IPS-15b (cell line): ENCODE measurements at regions not wholly inside any gene's neighbourhood (a gene's known extent, or its start where the extent isn't known, plus 50 kb on each side); places are given as distances from the start of the nearest gene placed in this dataset.

ENCODE experiments used
- H3K27me3 ChIP-seq: one replicate; pipeline ENCODE4 v1.6.1; 2013; ENCODE audit warnings: low read length; ENCODE audit not compliant: control insufficient read depth, insufficient read depth
- H3K36me3 ChIP-seq: one replicate; pipeline ENCODE4 v1.6.1; 2013; ENCODE audit warnings: low read length; ENCODE audit not compliant: control insufficient read depth, insufficient read depth
- H3K4me1 ChIP-seq: one replicate; pipeline ENCODE4 v1.6.1; 2013; ENCODE audit warnings: mild to moderate bottlenecking, low read length; ENCODE audit not compliant: control insufficient read depth, insufficient read depth
- H3K4me3 ChIP-seq: one replicate; pipeline ENCODE4 v1.5.1; 2013; ENCODE audit warnings: low read depth, low read length
- H3K9ac ChIP-seq: one replicate; pipeline ENCODE4 v1.6.1; 2013; ENCODE audit warnings: low read depth, mild to moderate bottlenecking, low read length
- H3K9me3 ChIP-seq: one replicate; pipeline ENCODE4 v1.6.1; 2013; ENCODE audit warnings: mild to moderate bottlenecking, low read length; ENCODE audit not compliant: control insufficient read depth, insufficient read depth

DNA sequence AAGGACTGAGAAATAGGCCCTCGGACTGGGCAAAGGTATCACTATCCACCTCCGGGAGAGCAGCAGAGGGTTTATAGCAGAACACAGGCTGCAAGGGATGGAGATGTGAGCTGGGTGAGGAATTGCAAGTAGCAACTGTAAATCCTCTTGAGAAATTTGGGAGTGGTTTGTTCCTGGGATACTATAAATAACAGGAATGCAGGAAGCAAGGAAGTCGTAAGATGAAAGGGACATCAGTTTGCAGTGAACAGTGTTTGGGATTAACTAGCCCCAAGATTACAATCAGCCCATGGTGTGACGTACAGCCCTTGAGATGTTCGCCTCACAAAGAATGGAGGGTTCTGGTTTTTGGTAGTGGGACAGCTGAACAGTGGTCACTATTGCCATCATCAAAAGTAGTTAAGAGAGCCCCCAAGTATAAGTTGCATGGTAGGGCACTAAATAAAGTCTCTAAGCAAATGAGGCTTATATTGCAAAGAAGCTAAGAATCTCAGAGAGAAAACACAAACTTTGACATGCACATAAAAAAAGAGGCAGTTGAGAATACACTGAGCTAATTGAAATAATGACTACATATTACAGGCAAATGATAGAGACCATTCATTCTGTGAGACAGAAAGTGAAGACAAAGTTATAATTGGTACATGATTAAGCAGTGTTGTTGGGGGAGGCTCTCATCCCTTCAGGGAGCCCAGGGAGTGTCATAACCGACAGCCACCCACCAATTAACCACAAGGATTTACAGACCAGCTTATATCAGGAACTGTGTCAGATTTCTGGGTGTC, 362.5 kb upstream of the ACVR2A start:
- Histone ChIP-seq H3K4me1 (peaks cover 15% of the 10 kb centered on the region), H3K4me3 (no peak overlapping the region), H3K9ac (no peak overlapping the region), H3K27me3 (no peaks in the 10 kb centered on the region), H3K9me3 (no peaks in the 10 kb centered on the region), H3K36me3 (no peaks in the 10 kb centered on the region)

DNA sequence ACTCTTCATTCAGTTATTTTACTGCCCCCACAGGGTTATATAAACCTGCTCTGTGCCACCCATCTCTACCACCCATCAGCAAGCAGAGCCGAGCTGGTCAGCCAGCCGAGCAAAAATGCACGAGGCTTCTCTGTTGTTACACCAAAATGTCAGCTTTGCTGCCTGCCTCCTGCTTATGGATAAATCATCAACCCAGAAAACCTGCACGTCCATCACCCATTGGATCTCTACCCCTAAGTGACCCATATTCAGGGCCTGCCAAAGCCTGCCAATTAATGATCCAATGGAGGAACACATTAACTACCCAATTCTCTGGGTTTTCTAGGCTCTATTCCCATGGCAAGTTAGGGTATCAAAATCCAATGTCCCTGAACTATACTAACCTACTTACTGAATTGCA, 365.5 kb upstream of the ACVR2A start:
- H3K27me3 ChIP-seq: no peaks in the 10 kb centered on the region
- no peaks in the 10 kb centered on the region for H3K36me3 ChIP-seq
- H3K4me1 ChIP-seq: no peaks in the 10 kb centered on the region
- no peaks in the 10 kb centered on the region for H3K9me3 ChIP-seq
- no peak overlapping the region for H3K4me3 ChIP-seq
- H3K9ac ChIP-seq: no peak overlapping the region

DNA sequence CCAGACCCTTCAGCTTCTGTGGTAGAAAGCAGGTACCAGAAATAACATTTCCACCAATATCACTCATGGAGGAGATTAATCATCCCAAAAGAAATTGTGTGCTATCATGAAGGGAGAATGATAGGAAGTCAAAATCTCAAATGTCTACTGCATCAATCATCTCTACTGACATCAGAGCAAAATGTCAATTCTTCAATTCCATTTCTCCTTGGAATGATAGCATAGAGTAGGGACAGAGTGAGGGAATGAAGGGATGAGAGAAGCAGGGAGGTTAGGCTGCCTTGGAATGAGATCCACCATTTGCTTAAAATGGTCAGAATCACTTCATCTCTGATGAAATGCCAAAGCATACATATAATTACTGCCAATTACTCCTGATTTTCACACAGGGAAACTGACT, 371.8 kb upstream of the ACVR2A start:
- Histone ChIP-seq H3K9me3 (no peaks in the 10 kb centered on the region), H3K4me3 (no peak overlapping the region), H3K36me3 (no peaks in the 10 kb centered on the region), H3K9ac (no peak overlapping the region), H3K4me1 (peaks cover 19% of the 10 kb centered on the region), H3K27me3 (no peaks in the 10 kb centered on the region)

DNA sequence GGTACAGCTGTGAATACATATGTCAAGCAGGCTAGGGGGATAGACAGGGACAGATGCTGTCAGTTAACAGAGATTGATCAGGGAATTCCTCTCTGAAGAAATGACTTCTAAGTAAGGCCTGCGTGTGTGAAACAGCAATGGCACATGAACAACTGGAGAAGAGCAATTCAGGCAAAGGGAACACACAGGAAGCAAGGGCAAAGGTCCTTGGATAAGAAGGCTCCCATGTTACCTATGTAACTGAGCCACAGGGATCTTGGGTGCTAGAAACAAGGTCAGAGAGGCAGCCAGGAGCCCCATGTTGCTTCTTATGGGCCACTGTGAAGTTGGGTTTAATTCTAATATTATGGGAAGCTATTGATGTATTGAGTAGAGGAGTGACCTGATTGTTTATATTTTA, 373.7 kb upstream of the ACVR2A start:
- Histone ChIP-seq H3K9me3 (no peaks in the 10 kb centered on the region), H3K4me3 (no peak overlapping the region), H3K9ac (no peak overlapping the region), H3K36me3 (no peaks in the 10 kb centered on the region), H3K4me1 (peaks cover 19% of the 10 kb centered on the region), H3K27me3 (no peaks in the 10 kb centered on the region)

DNA sequence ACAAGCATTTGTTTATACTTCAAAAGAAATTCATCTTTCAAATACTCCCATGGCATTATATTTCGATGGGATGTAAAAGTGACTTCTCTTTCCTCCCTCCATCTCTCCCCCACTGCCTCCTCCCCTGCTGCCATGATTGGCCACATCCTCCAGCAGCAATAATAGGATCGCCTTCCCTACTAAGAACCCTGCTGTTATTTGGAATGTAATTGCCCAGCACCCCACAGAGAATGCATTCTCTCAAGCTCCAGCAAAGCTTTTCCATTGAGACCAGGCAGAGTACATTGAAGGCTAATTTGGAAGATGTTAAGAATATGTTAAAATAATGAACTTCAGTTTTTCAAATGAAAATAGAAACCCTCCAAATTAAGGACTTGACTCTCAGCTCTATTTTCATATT, 375.4 kb upstream of the ACVR2A start:
- no peaks in the 10 kb centered on the region for H3K27me3 ChIP-seq
- no peaks in the 10 kb centered on the region for H3K9me3 ChIP-seq
- peak overlapping the region; percentile 5 for H3K4me3 ChIP-seq
- H3K4me1 ChIP-seq: peaks cover 19% of the 10 kb centered on the region
- H3K36me3 ChIP-seq: no peaks in the 10 kb centered on the region
- no peak overlapping the region for H3K9ac ChIP-seq

DNA sequence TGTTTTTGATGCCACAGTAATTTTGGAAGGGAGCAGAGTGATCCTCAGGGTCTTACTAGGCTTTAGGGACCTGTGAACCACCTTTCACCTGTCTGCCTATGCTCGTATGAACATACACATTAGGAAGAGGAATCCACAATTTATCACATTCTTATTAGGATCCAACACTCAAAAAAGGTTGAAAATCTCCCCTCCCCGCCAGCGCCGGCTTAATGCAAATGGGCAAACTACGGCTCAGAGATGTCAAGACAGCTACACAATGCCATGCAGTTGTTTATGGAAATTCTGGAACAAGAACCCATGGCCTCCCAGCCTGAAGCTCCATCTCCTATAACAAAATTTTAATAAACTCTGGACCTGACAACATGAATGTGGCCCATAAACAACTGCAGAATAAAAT, 375.9 kb upstream of the ACVR2A start:
- Histone ChIP-seq H3K9me3 (no peaks in the 10 kb centered on the region), H3K4me1 (peaks cover 19% of the 10 kb centered on the region), H3K36me3 (no peaks in the 10 kb centered on the region), H3K9ac (no peak overlapping the region), H3K4me3 (peak overlapping the region; percentile 5), H3K27me3 (no peaks in the 10 kb centered on the region)

DNA sequence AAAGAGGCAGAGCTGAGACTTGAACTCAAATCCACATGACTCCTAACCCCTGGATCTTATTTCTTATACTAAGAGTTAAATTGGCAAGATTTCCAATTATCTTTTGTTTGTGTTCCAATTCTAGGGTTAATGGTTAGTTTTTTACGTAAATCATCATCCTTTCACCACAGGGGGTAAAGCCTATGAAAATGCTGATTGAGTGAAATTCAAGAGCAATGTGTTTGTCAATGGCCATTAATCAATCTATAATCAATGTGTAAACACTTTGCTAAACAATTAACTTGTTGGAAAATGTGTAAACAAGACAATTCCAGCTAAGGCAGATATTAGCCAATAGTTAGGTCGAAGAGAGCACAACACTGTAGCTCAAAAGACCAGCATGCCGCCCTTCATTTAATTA, 376.5 kb upstream of the ACVR2A start:
- Histone ChIP-seq H3K4me1 (peaks cover 19% of the 10 kb centered on the region), H3K36me3 (no peaks in the 10 kb centered on the region), H3K4me3 (no peak overlapping the region), H3K9me3 (no peaks in the 10 kb centered on the region), H3K27me3 (no peaks in the 10 kb centered on the region), H3K9ac (no peak overlapping the region)

DNA sequence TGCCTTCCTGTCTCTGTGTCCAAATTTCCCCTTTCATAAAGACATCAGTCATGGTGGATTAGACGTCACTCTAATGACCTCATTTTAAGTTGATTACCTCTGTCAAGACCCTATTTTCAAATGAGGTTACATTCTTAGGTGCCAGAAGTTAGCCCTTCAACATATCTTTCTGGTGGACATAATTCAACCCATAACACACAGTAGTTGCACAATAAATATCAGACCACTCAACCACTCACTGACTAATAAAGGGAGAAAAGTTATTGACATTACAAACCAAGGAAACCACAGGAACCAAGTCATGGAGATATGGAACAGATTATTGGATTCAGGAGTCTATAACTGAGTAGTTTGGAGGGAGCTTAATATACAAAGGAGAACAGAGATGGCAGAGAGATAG, 377.4 kb upstream of the ACVR2A start:
- H3K9me3 ChIP-seq: no peaks in the 10 kb centered on the region
- no peak overlapping the region for H3K4me3 ChIP-seq
- H3K4me1 ChIP-seq: peaks cover 19% of the 10 kb centered on the region
- H3K27me3 ChIP-seq: no peaks in the 10 kb centered on the region
- no peaks in the 10 kb centered on the region for H3K36me3 ChIP-seq
- no peak overlapping the region for H3K9ac ChIP-seq

DNA sequence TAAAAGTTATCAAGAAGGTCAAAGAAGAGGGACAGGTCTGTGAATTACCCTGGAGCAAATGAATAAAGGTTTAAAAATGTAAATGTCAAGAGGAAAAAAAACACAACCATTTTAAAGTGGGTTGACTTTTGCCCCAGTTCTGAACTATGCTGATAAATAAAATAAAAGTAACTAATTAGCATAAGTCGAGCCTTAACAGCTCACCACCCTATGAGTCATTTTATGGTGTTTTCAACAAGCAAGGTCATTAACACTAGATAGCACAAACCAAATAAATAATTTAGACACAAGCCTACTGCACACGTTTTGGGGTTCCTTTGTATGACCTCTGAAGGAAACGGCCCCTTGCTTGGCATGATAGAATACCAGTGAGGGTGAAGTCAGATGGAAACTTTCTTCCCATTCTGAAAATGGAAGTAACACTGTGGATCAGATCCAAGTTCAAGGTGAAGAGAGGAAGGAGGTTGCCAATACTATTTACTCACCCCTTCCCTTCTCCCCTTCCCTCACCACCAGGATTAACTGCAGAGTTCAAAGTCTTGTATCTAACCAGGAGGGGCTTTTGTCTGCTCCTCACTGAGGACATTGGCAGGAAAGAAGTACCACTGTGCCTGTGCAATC, 380.0 kb upstream of the ACVR2A start:
- Histone ChIP-seq H3K4me1 (peaks cover 13% of the 10 kb centered on the region), H3K4me3 (no peak overlapping the region), H3K36me3 (no peaks in the 10 kb centered on the region), H3K9ac (no peak overlapping the region), H3K9me3 (no peaks in the 10 kb centered on the region), H3K27me3 (no peaks in the 10 kb centered on the region)

DNA sequence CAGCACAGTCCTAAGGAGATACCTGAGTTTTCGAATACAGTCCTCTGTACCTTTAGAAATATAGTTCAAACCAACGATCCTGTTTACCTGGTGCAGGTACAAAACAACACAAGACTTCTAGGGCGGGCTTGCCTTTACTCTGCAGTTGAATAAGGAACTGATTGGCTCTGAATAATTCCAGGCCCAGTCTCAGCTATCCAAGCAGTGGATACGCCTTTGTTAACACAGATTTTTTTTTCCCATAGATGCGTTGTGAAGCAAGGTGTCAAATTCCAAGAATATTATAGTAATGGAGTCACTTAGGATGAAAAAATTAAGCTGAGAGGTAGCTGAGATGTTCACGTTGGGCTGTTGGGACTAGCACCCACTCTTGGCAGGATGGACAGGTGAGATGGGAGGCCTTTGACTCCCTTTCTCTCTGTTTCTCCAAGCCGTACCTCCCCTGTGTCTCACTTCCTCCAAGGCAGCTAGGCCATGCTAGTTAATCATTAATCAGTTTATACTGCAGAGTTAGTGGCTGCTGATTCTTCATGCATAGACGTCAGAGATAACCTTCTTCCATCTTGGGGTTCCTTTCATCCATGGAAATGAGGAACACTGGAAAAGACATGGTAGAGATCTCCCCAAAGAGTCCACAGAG, 380.8 kb upstream of the ACVR2A start:
- H3K4me1 ChIP-seq: peaks cover 7% of the 10 kb centered on the region
- no peak overlapping the region for H3K9ac ChIP-seq
- no peaks in the 10 kb centered on the region for H3K9me3 ChIP-seq
- H3K36me3 ChIP-seq: no peaks in the 10 kb centered on the region
- H3K27me3 ChIP-seq: no peaks in the 10 kb centered on the region
- H3K4me3 ChIP-seq: no peak overlapping the region

DNA sequence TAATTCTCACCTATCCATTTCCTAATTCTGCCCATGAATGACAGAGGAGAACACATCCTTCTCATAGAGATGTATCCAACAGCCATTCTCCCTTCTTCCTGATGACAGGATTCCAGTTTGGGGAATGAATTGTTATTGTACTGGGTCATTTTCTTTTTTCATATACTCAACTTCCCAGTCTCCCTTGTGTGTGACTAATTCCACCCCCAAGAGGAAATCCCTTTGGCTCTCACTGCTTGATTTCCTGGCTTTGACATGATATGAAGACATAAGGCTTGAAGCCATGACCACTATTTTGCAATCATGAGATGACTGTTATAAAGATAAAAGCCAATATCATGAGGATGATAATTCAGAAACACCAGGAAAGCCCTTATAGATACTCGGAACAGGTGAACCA, 384.7 kb upstream of the ACVR2A start:
- Histone ChIP-seq H3K4me3 (no peak overlapping the region), H3K4me1 (no peaks in the 10 kb centered on the region), H3K27me3 (no peaks in the 10 kb centered on the region), H3K9me3 (no peaks in the 10 kb centered on the region), H3K9ac (no peak overlapping the region), H3K36me3 (no peaks in the 10 kb centered on the region)

DNA sequence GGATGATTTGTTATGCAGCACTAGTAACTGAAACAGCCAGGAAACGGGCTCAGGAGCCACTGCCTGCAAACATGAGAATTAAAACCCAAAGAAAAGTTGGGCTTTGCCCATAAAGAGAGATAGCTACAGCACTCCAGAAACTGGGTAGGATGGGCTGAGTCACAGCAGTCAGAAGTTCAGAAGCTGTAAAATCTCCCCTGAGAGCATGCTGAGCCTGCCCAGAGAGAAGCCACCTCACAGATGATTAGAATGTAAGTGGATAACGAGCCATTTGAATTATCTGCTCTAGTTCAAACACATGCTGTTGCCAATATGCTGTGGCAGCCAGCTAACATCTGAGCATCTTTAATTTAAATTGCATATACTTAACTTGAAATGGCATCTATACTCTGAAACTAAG, 388.1 kb upstream of the ACVR2A start:
- Histone ChIP-seq H3K27me3 (no peaks in the 10 kb centered on the region), H3K36me3 (no peaks in the 10 kb centered on the region), H3K9me3 (no peaks in the 10 kb centered on the region), H3K9ac (no peak overlapping the region), H3K4me3 (no peak overlapping the region), H3K4me1 (peaks cover under 1% of the 10 kb centered on the region)
